ENCODE measurements at regions not wholly inside any gene's neighbourhood (a gene's known extent, or its start where the extent isn't known, plus 50 kb on each side); places are given as distances from the start of the nearest gene placed in this dataset.

DNA sequence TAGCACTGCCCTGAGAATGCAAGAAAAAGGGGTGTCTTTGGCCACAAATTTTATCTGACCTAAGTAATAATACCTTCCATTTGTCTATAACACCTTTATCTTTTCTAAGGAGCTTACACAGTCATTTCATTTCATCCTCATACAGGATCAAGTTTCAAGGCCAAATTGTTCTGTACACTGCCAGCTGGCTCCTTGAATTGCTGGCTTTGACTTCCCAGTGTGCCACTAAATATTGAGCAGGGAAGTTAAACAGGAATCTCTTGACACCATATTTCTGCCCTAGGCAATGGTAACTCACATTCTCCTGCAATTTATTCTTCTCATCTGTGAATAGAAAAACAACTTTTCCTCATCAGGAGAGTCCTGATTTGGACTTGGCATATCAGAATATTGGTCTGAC, 195.1 kb upstream of the LRP1B start:
- TF ChIP-seq, protein P1, sequence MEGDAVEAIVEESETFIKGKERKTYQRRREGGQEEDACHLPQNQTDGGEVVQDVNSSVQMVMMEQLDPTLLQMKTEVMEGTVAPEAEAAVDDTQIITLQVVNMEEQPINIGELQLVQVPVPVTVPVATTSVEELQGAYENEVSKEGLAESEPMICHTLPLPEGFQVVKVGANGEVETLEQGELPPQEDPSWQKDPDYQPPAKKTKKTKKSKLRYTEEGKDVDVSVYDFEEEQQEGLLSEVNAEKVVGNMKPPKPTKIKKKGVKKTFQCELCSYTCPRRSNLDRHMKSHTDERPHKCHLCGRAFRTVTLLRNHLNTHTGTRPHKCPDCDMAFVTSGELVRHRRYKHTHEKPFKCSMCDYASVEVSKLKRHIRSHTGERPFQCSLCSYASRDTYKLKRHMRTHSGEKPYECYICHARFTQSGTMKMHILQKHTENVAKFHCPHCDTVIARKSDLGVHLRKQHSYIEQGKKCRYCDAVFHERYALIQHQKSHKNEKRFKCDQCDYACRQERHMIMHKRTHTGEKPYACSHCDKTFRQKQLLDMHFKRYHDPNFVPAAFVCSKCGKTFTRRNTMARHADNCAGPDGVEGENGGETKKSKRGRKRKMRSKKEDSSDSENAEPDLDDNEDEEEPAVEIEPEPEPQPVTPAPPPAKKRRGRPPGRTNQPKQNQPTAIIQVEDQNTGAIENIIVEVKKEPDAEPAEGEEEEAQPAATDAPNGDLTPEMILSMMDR (IDR thresholded peaks at IDR 0.05), result no peak
- Mint-ChIP-seq H3K9me3 (peaks cover 27% of the 10 kb centered on the region), H3K27me3 (ENCODE audit: insufficient read depth) (no peaks in the 10 kb centered on the region), H3K4me1 (ENCODE audit: low read depth) (no peaks in the 10 kb centered on the region), H3K27ac (no peak overlapping the region), H3K4me3 (no peak overlapping the region), H3K36me3 (ENCODE audit: low read depth) (no peaks in the 10 kb centered on the region)
- no peak for DNase-seq

DNA sequence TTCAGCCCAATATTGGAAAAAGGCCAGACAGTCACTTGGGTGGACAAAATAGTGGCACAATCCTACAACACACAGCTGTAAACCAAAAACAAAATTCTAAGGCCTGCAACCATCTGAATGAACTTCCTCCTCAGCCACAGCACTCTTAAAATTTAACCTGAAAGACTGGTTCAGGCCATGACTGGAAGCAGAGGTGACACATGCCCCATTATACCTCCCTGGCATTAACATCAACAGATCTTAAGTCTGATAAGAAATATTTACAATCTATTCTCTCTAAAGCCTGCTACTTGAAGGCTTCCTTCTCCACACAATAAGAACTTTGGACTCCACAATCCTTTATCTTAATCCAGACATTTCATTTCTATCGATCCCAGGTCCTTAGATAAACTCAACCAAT, 192.4 kb upstream of the LRP1B start:
- Mint-ChIP-seq H3K27me3 (ENCODE audit: insufficient read depth) (no peaks in the 10 kb centered on the region), H3K9me3 (peaks cover 22% of the 10 kb centered on the region), H3K27ac (no peak overlapping the region), H3K4me1 (ENCODE audit: low read depth) (no peaks in the 10 kb centered on the region), H3K36me3 (ENCODE audit: low read depth) (no peaks in the 10 kb centered on the region), H3K4me3 (no peak overlapping the region)
- TF ChIP-seq, protein P1 (IDR thresholded peaks at IDR 0.05), result no peak
- DNase-seq, result no peak

DNA sequence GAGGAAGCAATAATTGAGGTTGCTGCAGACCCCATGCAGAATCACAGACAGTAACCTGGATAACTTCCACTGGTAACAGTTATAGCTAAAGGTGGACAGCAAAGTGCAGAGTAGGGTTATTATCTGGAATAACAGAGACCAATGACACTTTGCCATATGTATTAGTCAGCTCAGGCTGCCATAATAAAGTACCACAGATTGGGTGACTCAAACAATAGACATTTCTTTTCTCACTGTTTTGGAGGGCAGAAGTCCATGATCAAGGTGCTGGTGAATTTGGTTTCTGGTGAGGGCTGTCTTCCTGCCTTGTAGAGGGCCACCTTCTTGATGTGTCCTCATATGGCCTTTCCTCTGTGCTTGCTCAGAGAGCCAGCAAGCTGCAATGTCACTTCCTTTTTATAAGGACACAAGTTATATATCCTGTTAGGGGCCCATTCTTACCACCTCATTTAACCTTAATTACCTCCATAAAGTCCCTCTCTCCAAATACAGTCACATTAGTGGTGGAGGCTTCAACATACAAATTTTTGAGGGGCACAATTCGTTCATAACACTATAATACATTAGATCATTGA, 191.0 kb upstream of the LRP1B start:
- H3K4me1 Mint-ChIP-seq (ENCODE audit: low read depth), result no peaks in the 10 kb centered on the region

DNA sequence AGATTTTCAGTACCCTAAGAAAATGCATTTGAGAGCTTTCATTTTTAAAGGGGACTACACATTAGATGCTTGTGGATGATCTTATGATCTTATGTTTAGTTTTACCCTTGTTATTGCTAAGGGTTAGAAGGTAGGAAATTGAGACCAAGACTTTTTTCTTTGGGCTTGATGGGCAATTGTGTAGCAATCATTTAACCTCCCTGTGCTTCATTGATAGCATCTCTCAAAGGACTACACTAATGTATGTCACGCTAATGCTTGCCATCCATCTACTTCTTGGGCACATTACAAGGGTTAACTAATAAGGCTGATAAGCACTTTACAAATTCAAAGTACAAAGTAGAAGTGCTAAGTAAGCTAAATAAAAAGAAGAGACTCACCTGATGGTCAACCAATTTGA, 189.3 kb upstream of the LRP1B start:
- no peak overlapping the region for H3K27ac Mint-ChIP-seq
- H3K27me3 Mint-ChIP-seq (ENCODE audit: insufficient read depth), result no peaks in the 10 kb centered on the region
- no peaks in the 10 kb centered on the region for H3K4me1 Mint-ChIP-seq (ENCODE audit: low read depth)
- no peak overlapping the region for H3K4me3 Mint-ChIP-seq
- TF ChIP-seq, protein P1 (IDR thresholded peaks at IDR 0.05), result no peak
- H3K9me3 Mint-ChIP-seq, result peaks cover 41% of the 10 kb centered on the region
- DNase-seq, result no peak
- no peaks in the 10 kb centered on the region for H3K36me3 Mint-ChIP-seq (ENCODE audit: low read depth)

More for the DNA sequence above, 191.0 kb upstream of the LRP1B start:
- DNase-seq, result no peak
- Mint-ChIP-seq H3K4me3 (no peak overlapping the region), H3K9me3 (peaks cover 28% of the 10 kb centered on the region), H3K36me3 (ENCODE audit: low read depth) (no peaks in the 10 kb centered on the region), H3K27me3 (ENCODE audit: insufficient read depth) (no peaks in the 10 kb centered on the region), H3K27ac (no peak overlapping the region)
- TF ChIP-seq, protein P1 (IDR thresholded peaks at IDR 0.05), result no peak

DNA sequence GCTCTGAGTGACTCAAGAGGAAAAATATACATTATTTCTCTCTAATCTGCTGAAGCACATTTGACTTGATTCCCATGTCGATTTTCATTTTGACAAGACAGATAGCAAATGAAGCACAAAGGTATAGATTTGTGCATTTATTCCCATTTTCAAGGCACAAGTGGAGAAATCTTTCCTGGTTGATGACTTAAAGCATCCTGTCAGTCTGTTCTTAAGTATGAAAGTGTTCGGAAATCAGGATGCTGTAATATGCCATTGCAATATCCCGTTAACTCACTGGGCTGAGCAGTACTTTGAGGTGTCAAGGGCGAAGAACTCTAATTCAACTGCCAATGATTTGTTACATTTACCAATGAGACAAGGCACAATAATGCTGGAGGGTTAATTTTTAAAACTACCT, 185.2 kb upstream of the LRP1B start:
- H3K4me3 Mint-ChIP-seq, result no peak overlapping the region
- H3K4me1 Mint-ChIP-seq (ENCODE audit: low read depth), result no peaks in the 10 kb centered on the region
- H3K9me3 Mint-ChIP-seq, result peaks cover 46% of the 10 kb centered on the region
- DNase-seq, result no peak
- no peaks in the 10 kb centered on the region for H3K36me3 Mint-ChIP-seq (ENCODE audit: low read depth)
- no peak overlapping the region for H3K27ac Mint-ChIP-seq
- TF ChIP-seq, protein P1 (IDR thresholded peaks at IDR 0.05), result no peak
- H3K27me3 Mint-ChIP-seq (ENCODE audit: insufficient read depth), result no peaks in the 10 kb centered on the region

DNA sequence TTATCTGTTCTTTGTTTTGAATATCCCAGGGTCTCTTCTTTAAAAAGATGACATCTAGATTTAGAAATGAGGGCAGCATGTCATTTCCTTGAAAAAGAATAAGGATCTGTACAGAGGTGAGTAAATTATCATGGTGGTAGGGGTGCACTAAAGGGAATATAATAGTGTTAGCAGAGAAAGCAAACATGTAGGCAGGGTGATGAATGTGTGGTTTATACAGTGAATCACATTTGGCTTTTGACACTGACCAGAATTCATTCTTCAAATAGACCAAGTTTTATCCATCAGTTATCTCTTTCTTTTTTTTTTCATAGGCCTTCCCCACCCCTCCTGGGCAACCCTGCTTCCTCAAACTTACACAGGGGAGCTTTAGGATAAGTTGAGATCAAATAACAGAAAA, 184.5 kb upstream of the LRP1B start:
- peaks cover 53% of the 10 kb centered on the region for H3K9me3 Mint-ChIP-seq
- no peaks in the 10 kb centered on the region for H3K27me3 Mint-ChIP-seq (ENCODE audit: insufficient read depth)
- no peak for DNase-seq
- no peaks in the 10 kb centered on the region for H3K36me3 Mint-ChIP-seq (ENCODE audit: low read depth)
- H3K27ac Mint-ChIP-seq, result no peak overlapping the region
- no peaks in the 10 kb centered on the region for H3K4me1 Mint-ChIP-seq (ENCODE audit: low read depth)
- TF ChIP-seq, protein P1 (IDR thresholded peaks at IDR 0.05), result no peak
- no peak overlapping the region for H3K4me3 Mint-ChIP-seq

All from HFFc6 (cell line).